GM19397 (cell line): ENCODE measurements at regions not wholly inside any gene's neighbourhood (a gene's known extent, or its start where the extent isn't known, plus 50 kb on each side); places are given as distances from the start of the nearest gene placed in this dataset.
"Not testable (repeated sequence)": the region's sequence is repeated elsewhere in the genome, so short reads cannot be mapped to it uniquely, and the experiment has no call there.

Experiments
- ATAC-seq: cut with Tn5 transposase; IDR thresholded peaks from one replicate; pipeline ENCODE4 v1.9.1; 2021; ENCODE audit warnings: mild to moderate bottlenecking, moderate library complexity; ENCODE audit not compliant: unreplicated experiment

- no peak for ATAC-seq
These were observed 50.9 kb upstream of the HSPB3 start for GRCh38 chr5:54404568-54404967.

DNA sequence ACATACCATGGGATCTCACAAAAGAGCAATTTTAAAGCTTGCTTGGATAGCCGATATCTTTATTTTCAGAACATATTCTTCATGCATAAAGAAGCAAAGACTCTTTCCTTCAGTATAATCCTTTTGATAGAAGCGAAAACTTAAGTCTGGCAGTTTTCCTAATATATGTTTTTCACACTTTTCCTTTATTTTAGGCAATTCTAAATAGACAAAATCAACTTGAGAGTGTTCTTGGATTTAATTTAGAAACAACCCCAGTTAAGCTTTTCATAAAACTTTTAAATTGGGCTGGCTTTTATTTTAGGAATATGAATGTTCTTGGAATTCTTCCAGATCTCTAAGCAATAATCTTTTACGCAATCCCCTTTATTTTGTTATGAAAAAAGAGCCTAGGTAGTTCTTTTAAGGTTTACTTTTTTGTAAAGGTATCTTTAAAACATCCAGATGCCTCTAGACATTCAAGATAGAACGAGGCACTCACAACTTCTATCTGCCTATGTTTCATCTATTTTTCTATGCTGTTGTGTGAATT, 51.5 kb upstream of the HSPB3 start:
- ATAC-seq, result no peak

- ATAC-seq, result no peak
These were observed 52.4 kb upstream of the HSPB3 start for GRCh38 chr5:54403121-54403520.

GRCh38 chr5:54401515-54401914, 54.0 kb upstream of the HSPB3 start:
- ATAC-seq, result peak; percentile 92

DNA sequence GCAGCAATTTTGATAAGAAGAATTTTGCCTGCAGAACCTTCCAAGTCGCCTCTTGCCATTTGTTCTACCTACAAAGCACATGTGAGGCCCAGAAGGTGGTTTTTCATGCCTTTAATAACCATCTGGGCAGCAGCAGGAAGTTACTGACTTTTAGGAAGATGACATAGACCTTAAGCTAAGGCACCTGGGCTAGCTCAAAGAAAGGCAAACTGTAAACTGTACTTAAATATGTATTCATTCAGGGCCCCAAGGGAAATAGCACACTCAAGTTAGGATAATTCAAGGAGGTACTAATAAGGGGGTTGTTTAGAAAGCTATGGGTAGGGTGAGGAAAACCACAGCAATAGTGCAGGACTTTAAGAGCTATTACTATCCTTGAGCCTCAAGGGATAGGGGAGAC, 57.3 kb upstream of the HSPB3 start:
- no peak for ATAC-seq

- no peak for ATAC-seq
These were observed 58.1 kb upstream of the HSPB3 start for GRCh38 chr5:54397420-54397819.

- ATAC-seq, result not testable (repeated sequence)
These were observed 62.5 kb upstream of the HSPB3 start for GRCh38 chr5:54393007-54393406.

- ATAC-seq, result no peak
These were observed 64.9 kb upstream of the HSPB3 start for GRCh38 chr5:54390539-54391031.

GRCh38 chr5:54390015-54390414, 65.5 kb upstream of the HSPB3 start:
- ATAC-seq, result no peak

DNA sequence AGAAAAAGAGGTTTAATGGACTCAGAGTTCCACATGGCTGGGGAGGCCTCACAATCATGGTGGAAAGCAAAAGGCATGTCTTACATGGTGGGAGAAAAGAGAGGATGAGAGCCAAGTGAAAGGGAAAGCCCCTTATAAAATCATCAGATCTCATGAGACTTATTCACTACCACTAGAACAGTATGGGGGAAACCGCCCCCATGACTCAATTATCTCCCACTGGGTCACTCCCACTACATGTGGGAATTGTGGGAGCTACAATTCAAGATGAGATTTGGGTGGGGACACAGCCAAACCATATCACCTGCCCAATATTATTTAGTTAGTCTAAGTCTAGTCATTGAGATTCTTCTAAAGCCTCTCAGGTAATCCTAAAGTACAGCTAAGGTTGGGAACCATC, 66.1 kb upstream of the HSPB3 start:
- ATAC-seq, result not testable (repeated sequence)

- no peak for ATAC-seq
These were observed 66.7 kb upstream of the HSPB3 start for GRCh38 chr5:54388811-54389210.

GRCh38 chr5:54388409-54388808, 67.1 kb upstream of the HSPB3 start:
- ATAC-seq, result no peak

- ATAC-seq, result no peak
These were observed 67.8 kb upstream of the HSPB3 start for GRCh38 chr5:54387659-54388232.

GRCh38 chr5:54387031-54387430, 68.5 kb upstream of the HSPB3 start:
- no peak for ATAC-seq

- ATAC-seq, result no peak
These were observed 69.5 kb upstream of the HSPB3 start for GRCh38 chr5:54385994-54386393.

- ATAC-seq, result no peak
These were observed 71.1 kb upstream of the HSPB3 start for GRCh38 chr5:54384356-54384933.

- no peak for ATAC-seq
These were observed 71.6 kb upstream of the HSPB3 start for GRCh38 chr5:54383941-54384340.

DNA sequence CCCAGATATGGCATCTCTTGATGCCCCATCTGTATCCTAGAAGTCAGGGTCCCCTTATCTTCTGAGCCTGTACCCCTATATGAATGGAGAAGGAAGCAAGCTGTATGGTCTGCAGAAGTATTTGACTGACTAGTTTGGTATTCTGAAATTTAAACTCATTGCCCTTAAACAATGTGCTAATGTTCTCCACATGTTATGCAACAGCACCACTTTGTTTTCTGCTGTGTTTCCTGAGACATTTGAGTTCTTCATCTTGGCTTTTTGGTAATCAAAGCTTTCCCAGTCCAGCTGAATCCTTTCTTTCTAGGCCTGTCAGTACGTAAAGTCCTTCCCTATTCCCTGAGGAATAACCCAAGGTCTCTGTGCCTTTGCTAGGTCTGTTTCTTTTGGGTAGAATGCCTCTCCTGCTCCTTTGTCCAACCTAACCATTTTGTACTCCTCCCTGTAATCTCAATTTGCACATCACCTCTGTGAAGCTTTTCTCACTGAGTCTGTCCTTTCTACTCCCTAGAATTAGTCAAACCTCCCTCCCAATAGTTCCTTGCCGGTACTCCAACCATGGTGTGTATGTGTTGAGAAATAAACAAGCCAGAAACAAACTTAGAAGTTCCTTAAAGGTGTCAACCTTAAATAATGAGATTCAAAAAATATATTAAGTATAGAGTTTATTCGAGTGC, 72.1 kb upstream of the HSPB3 start:
- ATAC-seq, result no peak

- not testable (repeated sequence) for ATAC-seq
These were observed 70.9 kb upstream of the ARL15 start for GRCh38 chr5:54381319-54381718.

DNA sequence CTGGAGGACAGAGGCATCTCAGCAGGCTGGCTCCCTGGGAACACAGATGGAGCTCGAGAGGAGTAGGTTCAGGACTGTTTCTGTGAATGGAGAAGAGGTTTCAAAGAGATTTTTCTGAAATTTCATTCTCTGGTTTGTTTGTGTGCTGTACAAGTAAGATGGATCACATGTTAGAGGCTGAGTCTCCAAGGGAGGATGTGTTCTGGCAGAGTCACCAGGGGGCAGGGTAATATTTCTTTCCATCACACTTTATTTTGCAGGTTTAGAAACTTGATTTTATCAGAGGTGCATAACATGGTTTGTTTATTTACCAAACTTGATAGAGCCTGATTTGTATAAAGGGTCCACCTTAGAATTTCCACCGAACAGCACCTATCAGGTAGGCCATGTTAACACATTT, 69.2 kb upstream of the ARL15 start:
- no peak for ATAC-seq

GRCh38 chr5:54378707-54379106, 68.3 kb upstream of the ARL15 start:
- no peak for ATAC-seq

DNA sequence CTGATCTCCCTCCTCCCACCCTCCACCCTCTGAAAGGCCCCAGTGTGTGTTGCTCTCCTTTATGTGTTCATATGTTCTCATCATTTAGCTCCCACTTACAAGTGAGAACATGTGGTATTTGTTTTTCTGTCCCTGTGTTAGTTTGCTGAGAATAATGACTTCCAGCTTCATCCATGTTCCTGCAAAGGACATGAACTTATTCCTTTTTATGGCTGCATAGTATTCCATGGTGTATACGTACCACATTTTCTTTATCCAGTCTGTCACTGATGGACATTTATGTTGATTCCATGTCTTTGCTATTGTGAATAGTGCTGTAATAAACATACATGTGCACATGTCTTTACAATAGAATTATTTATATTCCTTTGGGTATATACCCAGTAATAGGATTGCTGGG, 67.0 kb upstream of the ARL15 start:
- ATAC-seq, result not testable (repeated sequence)
